GM18868 (cell line): ENCODE measurements at regions not wholly inside any gene's neighbourhood (a gene's known extent, or its start where the extent isn't known, plus 50 kb on each side); places are given as distances from the start of the nearest gene placed in this dataset.

ENCODE experiments used
- ATAC-seq: cut with Tn5 transposase; IDR thresholded peaks from one replicate; pipeline ENCODE4 v1.9.1; 2021; ENCODE audit warnings: mild to moderate bottlenecking, moderate library complexity; ENCODE audit not compliant: unreplicated experiment

- ATAC-seq = no peak
Measured at GRCh38 chr11:70715166-70715951, 317.0 kb downstream of the CTTN start.

DNA sequence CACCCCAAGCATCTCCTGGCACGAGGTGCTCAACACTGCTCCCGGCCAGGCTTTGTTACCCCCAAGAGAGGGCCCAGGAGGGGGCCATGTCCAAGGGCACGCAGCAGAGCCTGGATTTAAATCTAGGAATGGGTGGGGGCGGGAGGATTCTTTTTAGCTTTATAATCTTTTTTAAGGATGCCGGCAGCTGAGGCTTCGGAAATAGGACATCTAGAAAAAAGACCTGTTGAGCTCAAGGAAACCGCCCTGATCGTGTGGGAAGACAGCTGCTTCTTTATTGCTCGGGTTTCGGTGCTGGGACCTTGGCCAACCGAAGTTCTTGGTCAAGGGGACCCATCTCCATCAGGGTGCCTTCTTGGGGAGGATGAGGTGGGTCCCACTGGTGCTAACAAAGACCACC lies 317.9 kb downstream of the CTTN start:
- no peak for ATAC-seq

DNA sequence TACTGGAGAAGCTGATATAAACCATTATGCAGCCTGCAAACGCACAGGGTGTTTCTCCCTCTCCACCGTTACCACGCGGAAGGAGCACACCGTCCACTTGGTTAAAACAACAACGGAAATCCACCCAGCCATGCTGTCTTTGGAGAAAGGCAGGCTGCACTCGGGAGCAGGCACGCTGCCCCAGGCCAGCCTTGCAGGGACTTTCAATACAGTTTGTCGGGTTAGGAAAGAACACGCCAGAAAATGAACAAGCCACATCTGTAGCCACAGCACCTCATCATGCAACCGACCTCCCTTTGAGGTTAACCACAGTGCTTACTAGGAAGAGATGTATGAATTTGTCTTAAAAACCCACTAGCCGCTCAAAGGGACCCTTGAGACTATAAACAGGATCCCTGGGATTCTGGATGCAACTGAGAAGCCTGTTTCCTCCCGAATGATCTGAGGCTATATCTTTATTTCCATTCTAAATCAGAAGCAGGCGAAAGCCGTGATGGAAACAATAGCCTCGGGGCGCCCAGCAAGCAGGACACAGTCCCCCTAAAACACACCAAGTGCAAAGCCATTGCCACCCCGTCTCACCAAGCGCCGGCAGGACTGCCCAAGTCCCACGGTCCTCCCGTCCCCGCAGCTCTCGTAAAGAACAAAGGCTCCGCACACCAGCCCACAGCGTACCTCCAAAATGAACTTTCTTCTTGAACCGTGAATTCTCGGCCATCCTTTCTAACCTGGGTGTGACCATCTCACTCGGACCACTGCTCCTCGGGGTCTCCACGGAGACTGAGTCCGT lies 318.9 kb downstream of the CTTN start:
- ATAC-seq = no peak

DNA sequence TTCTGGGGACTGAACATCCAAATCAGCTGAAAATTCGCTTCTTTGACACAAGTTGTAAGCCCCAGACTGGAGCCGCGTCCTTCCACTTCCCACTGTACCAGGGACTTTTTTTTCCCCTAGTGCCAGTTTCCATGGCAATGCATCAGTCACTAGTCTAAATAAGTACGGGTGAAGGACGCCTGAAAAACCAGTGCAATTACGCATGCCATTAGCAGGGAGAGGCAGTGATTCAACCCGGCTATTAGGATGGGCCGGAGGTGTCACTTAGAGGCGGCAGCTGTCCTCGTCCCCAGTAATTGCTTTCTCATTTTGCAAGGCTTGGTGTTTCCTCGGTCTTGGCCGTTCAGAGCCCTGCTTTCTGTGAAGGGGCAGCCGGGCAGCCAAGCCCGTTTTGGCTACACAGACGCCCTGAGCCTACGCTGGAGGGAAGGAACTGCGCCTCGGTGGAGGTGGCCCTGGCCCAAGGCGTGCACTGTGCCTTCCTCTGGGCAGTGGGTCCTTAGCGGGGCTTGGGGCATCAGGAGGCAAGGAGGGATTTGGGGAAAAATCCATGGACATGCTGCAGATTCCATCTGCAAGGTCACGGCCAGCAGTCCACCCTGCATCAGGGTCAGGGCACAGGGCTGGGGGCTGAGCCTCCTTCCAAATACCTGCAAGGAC lies 319.7 kb downstream of the CTTN start:
- ATAC-seq = no peak

DNA sequence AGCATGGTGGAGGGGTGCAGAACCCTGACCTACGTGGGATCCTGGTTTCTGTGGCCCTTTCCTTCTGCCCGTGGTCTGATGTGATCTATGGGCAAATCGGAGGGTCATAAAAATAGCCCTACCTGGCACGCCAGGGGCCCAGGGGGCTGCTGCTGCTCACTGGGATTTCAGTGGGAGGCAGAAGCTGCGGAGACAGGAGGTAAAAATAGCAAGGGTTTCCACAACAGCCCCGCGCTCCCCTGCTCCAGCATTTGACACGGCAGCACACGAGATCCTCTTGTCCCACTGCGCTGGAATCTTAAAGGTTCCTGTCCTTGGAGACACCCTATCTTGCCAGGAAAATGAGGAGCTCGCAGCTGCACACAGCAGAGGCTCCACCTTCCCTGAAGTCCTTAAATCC lies 321.2 kb downstream of the CTTN start:
- ATAC-seq = no peak

GRCh38 chr11:70720281-70720680 lies 322.0 kb downstream of the CTTN start:
- ATAC-seq = no peak

GRCh38 chr11:70721006-70721405 lies 322.7 kb downstream of the CTTN start:
- ATAC-seq = no peak

DNA sequence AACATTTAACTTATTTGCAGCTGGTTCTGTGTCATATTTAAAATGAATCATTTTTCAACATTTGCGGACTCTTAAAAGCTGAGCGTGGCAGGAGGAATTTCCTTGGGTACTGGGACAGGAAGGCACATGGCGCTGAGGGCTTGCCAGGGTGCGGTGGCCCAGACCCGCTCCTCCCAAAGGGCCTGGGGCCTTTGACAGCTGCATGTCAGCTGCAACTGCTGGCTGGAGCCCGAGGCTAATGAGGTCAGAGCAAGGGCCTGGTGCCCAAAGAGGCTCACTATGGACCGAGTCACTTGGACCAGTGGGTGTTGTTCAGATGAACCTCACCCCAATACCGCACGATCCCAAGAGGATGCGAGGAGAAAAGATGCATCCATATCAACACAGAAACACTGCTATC lies 326.9 kb downstream of the CTTN start:
- ATAC-seq = no peak

GRCh38 chr11:70725739-70726138 lies 327.4 kb downstream of the CTTN start:
- ATAC-seq = no peak

DNA sequence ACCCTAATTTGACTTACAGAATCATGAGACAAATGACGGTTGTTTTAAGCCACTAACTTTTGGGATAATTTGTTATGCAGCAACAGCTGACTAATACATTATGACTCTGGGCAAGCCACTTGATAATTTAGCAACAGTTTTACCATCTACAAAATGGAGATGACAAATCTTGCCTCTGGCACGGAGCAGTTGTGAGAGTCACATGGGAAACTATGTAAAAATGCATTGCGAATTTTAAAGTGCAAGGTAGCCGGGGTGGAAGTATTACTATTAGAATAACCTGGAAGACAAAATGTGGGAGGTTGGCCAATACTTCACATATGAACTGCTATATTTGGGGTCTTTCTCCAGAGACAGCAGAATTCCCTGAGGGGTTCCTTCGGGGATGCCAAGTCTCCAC lies 328.7 kb downstream of the CTTN start:
- ATAC-seq = no peak

- ATAC-seq = no peak
Measured at GRCh38 chr11:70727899-70728620, 329.7 kb downstream of the CTTN start.

GRCh38 chr11:70729949-70730348 lies 331.6 kb downstream of the CTTN start:
- no peak for ATAC-seq

DNA sequence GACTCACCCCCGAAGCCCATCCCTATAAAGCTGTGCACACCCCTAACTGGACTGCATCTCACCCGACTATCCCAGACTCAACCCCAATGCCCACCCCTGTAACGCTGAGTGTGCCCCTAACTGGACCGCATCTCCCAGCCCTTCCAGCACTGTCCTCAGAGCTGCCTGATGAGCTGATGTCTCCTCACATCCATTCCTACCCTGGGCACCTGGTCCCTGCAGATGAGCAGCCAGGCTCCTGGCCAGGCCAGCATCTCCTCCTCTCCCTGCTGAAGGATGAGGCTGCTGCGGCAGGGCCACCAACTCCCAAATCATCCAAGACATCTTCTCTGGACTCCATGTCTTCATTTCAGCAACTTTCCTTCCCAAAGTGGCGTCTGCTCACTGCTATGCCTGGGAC lies 332.1 kb downstream of the CTTN start:
- no peak for ATAC-seq

DNA sequence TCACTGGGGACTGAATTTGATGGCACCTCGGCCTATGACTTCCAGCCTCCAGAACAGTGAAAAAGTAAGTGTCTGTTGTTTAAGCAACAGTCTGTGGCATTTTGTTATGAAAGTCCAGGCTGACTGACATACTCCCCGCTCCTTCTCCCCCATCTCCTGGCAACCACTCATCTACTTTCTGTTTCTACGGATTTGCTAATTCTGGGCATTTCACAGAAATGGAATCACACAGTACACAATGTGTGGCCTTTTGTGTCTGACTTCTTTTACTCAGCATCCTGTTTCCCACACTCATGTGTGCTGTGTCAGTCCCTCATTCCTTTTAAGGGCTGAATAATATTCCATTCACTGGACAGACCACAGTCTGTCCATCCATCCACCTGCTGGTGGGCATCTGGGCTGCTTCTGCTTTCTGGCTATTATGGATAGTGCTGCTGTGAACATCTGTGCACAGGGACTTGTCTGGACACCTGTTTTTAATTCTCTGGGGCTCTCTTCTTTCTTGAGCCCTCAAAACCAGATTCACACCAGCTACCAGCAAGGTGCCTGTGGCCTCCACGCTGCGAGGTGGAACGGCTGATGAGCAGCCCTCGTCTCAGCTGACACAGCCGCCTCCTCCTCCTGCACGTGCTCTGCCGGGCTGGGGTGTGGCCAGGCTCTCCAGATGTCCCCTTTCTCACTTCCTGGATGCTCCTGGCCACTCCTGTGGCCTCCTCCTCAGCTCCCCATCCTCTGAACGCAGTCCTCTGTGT lies 333.1 kb downstream of the CTTN start:
- ATAC-seq = no peak

GRCh38 chr11:70732023-70732880 lies 333.9 kb downstream of the CTTN start:
- no peak for ATAC-seq

- no peak for ATAC-seq
Measured at GRCh38 chr11:70732881-70733196, 334.5 kb downstream of the CTTN start.

- no peak for ATAC-seq
Measured at GRCh38 chr11:70733327-70734325, 335.3 kb downstream of the CTTN start.

DNA sequence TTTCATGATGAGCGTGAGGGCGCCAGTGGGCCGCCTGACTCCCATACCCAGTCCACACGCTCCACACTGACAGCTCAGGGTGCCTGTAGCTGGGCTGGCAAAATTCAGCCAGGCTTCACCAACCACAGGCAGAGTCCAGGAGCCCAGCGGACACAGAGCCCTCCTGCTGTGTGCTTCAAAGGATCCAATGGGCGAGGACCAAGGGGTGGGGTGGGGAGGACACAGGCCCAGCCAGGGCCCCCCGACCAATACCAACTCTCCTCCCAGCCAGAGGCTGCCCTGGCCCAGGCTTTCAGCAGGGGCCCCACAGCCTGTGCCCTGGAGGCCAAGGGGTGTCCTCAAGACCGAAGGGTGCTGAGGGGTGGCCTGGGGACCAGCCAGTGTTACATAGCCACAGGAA lies 336.1 kb downstream of the CTTN start:
- no peak for ATAC-seq
